Stimulated activated CD8-positive, alpha-beta memory T cell treated with anti-CD3 and anti-CD28 coated beads, Interleukin-12 subunit alpha, Interleukin-12 subunit beta, amount 100 ng/mL, for 1 hour (primary cell): ENCODE measurements at regions not wholly inside any gene's neighbourhood (a gene's known extent, or its start where the extent isn't known, plus 50 kb on each side); places are given as distances from the start of the nearest gene placed in this dataset.
"Not testable (repeated sequence)": the region's sequence is repeated elsewhere in the genome, so short reads cannot be mapped to it uniquely, and the experiment has no call there.

ENCODE experiments used
- DNase-seq: peaks from one replicate; pipeline ENCODE4 v3.0.0-alpha.2; 2020; ENCODE audit warnings: low read depth

DNA sequence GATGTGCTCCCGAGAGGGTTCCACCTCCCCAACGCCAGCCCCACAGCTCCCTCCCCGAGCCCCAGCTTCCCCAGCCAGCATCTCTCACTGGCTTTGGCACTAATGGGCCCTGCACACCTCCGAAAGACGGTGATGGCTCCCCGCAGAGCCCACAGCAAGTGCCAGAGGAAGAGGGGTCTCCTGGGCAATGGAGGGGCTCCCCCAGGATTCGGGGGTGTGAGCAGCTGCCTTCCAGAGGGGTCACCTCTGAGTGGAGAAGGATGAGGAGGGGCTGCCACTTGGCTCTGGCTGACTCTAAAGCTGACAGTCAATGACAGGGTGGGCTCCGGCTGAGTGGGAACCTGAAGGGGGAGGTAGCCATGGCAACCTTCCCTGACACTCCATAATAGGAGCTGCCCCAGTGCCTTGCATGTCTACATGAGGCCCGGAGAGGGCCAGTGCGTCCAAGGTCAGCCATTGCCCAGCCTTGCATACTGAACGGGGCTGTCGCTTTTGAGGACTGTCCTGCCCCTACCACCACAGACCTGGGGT, 98.6 kb upstream of the SYT13 start:
- no peak for DNase-seq

- no peak for DNase-seq
These were observed 97.9 kb upstream of the SYT13 start for GRCh38 chr11:45384016-45384415.

- DNase-seq, result no peak
These were observed 97.1 kb upstream of the SYT13 start for GRCh38 chr11:45383224-45383623.

DNA sequence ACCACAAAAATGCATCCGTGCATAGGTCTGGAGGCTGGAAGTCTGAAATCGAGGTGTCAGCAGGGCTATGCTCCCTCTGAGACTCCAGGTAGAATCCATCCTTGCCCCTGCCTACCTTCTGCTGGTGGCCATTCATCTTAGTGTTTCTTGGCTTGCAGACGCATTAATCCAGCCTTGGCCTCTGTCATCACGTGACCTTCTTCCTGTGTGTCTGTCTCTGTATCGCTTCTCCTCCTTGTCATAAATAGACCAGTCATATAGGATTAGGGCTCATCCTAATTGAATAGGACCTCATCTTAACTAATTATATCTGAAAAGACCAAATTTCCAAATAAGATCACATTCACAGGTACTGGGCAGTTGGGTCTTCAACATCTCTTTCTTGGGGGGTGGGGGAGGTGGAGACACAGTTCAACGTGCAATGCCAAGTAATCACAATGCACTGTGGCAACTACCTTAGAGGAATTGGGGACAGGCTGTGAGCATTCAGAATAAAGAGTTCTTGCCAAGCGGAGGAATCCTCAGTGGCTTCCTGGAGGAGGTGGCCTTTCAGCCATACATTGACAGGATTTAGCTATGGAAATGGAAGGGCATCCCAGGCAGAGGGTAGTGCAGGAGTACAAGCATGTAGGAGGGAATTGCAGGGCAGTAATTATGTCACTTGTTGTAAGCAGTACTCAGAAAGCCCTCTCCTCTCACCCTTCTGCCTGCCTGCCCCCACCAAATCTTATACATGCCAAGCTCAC, 96.2 kb upstream of the SYT13 start:
- no peak for DNase-seq

DNA sequence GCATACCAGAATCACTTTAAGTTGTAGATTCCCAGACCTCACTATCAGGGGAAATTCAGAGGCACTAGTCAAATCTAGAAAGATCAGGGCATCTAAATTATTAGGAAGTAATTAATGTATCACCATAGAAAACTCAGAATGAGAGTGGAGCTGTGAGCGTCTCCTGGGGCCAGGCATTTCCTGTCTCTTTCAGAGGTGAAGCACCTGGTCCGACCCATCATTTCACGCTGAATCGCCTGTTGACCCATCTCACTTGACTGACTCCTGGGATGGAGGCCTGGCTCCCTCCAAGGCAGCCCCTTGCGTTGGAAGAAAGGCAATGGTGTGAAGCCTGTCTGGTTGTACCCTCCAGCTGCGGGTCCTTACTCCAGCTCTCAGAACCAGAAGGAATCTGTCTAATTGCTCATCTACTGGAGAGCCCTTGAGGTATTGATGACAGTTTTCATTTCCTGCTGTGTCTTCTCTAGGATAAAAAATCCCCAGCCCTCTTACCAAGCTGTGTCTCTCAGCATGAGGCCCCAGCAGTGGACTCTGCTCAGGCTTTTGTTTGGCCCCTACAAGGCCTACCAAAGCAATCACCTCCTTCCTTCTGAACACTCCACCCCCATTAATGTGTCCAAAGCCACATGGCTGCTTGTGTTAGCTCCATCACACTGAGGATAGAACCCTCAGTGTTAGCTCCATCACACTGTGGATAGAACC, 93.2 kb upstream of the SYT13 start:
- DNase-seq, result no peak

DNA sequence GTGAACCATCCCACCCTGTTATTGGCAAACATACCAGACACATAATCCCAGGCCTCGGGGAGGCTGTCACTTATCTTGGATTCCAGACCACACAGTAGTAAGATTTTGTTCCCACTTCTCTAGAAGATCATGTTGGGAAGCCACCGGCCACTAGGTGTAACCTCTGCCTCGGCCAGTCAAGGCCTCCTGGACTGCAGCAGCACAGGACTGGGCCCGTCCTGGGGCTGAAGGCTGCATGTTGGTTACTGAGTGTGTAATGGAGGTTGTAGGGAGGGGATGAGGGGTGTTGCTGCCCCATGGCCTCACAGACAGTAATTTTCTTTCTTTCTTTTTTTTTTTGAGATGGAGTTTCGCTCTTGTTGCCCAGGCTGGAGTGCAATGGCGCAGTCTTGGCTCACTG, 92.4 kb upstream of the SYT13 start:
- DNase-seq, result no peak

GRCh38 chr11:45374653-45375059, 88.5 kb upstream of the SYT13 start:
- DNase-seq, result no peak

DNA sequence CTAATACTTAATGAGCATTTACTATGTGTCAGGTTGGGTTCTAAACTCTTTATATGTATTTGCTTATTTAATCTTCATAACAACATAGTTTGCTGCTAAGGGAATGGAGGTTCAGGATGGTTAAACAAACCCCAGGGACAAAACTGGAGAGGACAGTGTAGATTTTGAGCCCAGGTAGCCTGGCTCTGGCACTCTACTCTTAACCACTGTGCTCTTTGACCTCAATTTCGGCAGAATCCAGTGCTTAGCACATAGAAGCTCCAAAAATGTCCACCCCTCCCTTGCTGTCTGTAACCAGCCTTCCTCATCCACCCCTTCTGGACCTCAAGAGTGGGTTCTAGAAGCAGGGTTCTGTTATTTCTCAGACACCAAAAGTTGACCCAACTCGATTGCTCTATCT, 88.0 kb upstream of the SYT13 start:
- DNase-seq, result no peak

- no peak for DNase-seq
These were observed 87.4 kb upstream of the SYT13 start for GRCh38 chr11:45373506-45374035.

DNA sequence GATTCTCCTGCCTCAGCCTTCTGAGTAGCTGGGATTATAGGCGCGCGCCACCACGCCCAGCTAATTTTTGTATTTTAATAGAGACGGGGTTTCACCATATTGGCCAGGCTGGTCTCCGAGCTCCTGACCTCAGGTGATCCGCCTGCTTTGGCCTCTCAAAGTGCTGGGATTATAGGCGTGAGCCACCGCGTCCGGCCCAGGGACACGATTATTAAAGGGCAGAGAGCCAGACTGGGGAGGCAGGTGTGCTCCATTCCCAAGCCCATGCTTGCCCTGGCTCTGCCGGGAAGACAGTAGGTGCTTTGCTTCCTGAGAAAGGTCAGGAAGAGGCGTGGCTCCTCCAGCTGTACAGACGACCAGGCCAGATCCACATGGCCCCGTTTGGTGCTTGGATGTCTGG, 86.3 kb upstream of the SYT13 start:
- DNase-seq, result not testable (repeated sequence)

GRCh38 chr11:45371251-45372115, 85.3 kb upstream of the SYT13 start:
- DNase-seq, result peak; percentile 49

- no peak for DNase-seq
These were observed 83.2 kb upstream of the SYT13 start for GRCh38 chr11:45369313-45369712.

- no peak for DNase-seq
These were observed 82.6 kb upstream of the SYT13 start for GRCh38 chr11:45368697-45369096.

DNA sequence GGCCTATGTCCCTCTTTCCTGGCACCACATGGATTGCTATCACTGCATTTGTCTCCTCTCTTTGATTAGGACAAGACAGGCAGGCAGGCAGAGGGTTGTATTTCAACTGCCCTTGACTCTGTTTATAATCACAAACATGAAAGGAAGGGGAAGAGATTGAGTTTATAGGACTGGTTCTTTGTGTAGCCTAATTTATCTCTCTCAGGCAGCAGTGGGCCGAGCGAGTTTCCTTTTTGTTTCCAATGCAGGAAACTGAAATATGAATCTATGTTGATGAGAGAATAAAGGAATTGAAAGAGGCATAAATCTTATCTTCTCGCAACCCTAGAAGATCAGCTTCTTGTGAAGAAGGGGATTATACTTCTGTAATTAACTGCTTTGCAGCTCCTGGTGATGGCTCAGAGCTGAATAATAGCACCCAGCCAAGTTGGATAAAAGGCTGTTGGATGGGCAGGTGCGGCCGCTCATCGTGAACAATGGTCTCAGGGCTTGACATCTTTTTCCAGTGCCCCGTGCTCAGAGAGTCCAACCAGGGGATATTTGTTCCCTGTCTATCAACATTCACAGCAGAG, 80.6 kb upstream of the SYT13 start:
- DNase-seq, result no peak

DNA sequence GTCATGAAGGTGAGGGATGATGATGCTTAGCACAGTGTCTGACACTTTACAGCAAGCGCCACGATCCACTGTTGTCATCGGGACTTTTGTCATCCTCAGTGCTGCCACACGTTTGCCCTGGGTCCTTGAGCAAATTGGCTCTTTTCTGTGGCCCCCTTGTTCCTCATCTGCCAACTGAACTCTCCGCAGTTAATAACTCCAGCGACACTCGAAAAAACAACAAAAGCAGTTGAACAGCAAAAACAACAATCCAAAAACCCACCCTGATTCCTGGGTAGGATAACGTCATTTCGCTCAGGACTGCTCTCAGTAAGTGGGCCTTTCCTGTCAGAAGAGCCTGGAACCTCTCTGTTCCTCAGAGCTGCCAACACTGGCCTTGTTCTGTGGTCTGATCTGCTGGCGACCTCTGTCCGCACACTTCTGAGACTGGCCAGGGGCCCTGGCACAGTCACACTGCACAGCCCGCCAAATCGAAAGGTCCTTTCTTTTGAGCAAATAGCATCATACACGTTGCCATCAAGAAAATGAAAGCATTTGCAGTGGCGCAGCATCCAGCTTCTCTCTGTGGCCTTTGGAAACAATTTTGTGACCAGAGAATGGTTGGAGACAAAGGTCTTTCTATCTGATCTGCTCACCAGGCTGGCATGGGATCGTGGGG, 79.9 kb upstream of the SYT13 start:
- no peak for DNase-seq

DNA sequence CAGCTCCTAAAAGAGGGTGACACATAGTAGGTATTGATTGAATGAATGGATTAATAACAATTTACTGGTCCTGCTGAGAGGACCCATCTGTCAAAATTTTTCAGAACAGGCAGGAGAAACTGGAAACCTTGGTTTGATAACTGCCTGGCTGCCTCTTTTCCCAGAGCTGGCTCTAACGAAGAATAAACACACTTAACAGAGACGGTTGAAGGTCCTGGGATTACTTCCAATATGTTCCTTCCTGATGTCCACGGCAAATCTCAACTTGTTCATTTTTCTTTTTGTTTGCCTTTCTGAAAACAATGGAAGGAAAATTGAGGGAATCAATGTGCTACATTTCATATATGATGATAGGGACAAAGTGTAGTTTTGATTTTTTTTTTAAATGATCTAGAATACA, 76.5 kb upstream of the SYT13 start:
- DNase-seq, result no peak

DNA sequence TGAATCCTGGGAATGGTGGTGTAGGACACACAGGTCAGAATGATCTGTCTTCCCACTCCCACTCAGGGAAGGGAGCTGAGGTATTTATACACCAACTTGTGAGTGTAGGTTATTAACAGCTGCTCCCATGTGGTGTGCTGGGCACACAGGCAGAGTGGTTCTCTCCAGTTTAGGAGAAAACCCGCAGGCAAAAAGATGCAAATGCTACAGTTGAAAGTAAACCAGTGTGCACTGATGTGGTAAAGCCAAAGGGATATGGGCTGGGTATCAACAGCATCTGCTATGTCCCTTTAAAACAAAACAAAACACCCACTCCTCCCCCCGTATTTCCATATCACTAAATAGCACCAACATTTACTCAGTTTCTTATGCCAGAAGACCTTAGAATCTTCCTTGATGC, 75.4 kb upstream of the SYT13 start:
- DNase-seq, result no peak

DNA sequence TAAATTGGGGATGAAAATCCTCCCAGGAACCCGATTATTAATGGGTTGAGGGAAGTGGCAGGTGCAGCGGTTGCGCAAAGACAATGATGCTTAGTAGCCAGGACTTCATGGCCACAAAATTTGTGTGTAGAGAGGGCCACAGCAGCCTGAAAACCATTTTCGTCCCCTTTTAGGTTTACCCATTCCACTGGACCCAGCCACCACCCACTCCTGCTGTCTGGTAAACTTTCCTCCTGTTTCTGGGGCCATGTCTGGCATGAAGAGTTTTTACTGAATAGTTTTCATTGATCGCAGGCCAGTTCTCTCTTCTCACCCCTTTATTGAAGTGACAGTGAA, 69.5 kb upstream of the SYT13 start:
- no peak for DNase-seq

- peak; percentile 82 for DNase-seq
These were observed 69.0 kb upstream of the SYT13 start for GRCh38 chr11:45354976-45355705.

GRCh38 chr11:45348729-45349128, 62.6 kb upstream of the SYT13 start:
- DNase-seq, result no peak
